ENCODE measurements at regions not wholly inside any gene's neighbourhood (a gene's known extent, or its start where the extent isn't known, plus 50 kb on each side); places are given as distances from the start of the nearest gene placed in this dataset.
"Not testable (repeated sequence)": the region's sequence is repeated elsewhere in the genome, so short reads cannot be mapped to it uniquely, and the experiment has no call there.

DNA sequence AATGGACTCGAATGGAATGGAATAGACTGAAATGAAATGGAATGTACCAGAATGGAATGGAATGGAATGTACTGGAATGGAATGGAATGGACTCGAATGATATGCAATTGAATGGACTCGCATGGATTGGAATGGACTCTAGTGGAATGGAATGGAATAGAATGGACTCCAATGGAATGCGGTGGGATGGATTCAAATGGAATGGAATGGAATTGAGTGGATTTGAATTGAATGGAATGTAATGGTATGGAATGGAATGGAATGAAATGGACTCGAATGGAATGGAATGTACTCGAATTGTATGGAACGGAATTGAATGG lies 99.6 kb upstream of the FBXO28 start:
- Histone ChIP-seq H3K4me1 (ENCODE audit: control insufficient read depth, insufficient read depth, low read depth, low read length) (no peaks in the 10 kb centered on the region), H3K79me1 (replicated peaks; ENCODE audit: low read length, poor library complexity, severe bottlenecking) (no peaks in the 10 kb centered on the region), H3K4ac (ENCODE audit: low read depth in 1 of 2, low read length in 2 of 2) (no peak overlapping the region), H3K9ac (ENCODE audit: low read length) (no peak overlapping the region), H4K91ac (ENCODE audit: low read length) (no peak overlapping the region), H3K23ac (ENCODE audit: low read length in 2 of 2) (no peak overlapping the region), H3K4me2 (ENCODE audit: low read length, poor library complexity, severe bottlenecking) (no peak overlapping the region), H3K18ac (ENCODE audit: low read depth in 1 of 2, low read length in 2 of 2) (no peak overlapping the region), H3K9me3 (ENCODE audit: control insufficient read depth, low read length) (peaks cover 33% of the 10 kb centered on the region), H2AFZ (ENCODE audit: low read depth, low read length) (no peak overlapping the region), H3K27ac (ENCODE audit: low read length, poor library complexity, severe bottlenecking) (no peak overlapping the region), H3K36me3 (ENCODE audit: control insufficient read depth in 1 of 2, insufficient read depth in 2 of 2, low read depth in 1 of 2, low read length in 2 of 2) (no peaks in the 10 kb centered on the region), H2BK5ac (ENCODE audit: low read depth, low read length, poor library complexity, severe bottlenecking) (no peak overlapping the region), H2BK120ac (ENCODE audit: low read depth, low read length) (no peak overlapping the region), H2AK5ac (ENCODE audit: low read length, severe bottlenecking) (no peak overlapping the region), H3K14ac (ENCODE audit: low read length in 2 of 2) (no peak overlapping the region), H3K27me3 (ENCODE audit: control insufficient read depth in 1 of 2, insufficient read depth in 1 of 2, low read length in 2 of 2) (no peaks in the 10 kb centered on the region), H2BK15ac (ENCODE audit: low read depth, poor library complexity, severe bottlenecking) (no peak overlapping the region), H4K8ac (ENCODE audit: low read length) (no peak overlapping the region), H2BK12ac (ENCODE audit: low read length in 2 of 2) (no peak overlapping the region), H3K4me3 (ENCODE audit: insufficient read depth in 1 of 2, low read depth in 1 of 2, low read length in 2 of 2) (no peak overlapping the region)
- peak; percentile 2 for DNase-seq
- WGBS, result 90% methylated on average over 7 of the region's 7 CpGs

DNA sequence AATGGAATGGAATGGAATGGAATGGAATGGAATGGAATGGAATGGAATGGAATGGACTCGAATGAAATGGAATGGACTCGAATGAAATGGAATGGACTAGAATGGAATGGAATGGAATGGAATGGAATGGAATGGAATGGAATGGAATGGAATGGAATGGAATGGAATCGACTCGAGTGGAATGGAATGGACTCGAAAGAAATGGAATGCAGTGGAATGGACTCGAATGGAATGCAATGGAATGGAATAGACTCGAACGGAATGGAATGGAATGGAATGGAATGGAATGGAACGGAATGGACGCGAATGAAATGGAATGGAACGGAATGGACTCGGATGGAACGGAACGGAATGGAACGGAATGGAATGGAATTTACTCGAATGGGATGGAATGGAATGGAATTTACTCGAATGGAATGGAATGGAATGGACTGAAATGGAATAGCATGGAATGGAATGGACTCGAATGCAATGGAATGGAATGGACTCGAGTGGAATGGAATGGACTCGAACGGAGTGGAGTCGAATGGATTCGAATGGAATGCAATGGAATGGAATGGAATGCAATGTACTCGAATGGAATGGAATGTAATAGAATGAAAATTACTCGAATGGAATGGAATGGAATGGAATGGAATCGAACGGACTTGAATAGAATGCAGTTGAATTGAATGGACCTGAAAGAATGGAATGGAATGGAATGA lies 100.1 kb upstream of the FBXO28 start:
- not testable (repeated sequence) for H3K4ac ChIP-seq (ENCODE audit: low read depth in 1 of 2, low read length in 2 of 2); H3K27me3 ChIP-seq (ENCODE audit: control insufficient read depth in 1 of 2, insufficient read depth in 1 of 2, low read length in 2 of 2); H2BK15ac ChIP-seq (ENCODE audit: low read depth, poor library complexity, severe bottlenecking); H3K9ac ChIP-seq (ENCODE audit: low read length); H4K8ac ChIP-seq (ENCODE audit: low read length); H3K4me1 ChIP-seq (ENCODE audit: control insufficient read depth, insufficient read depth, low read depth, low read length); DNase-seq; H3K36me3 ChIP-seq (ENCODE audit: control insufficient read depth in 1 of 2, insufficient read depth in 2 of 2, low read depth in 1 of 2, low read length in 2 of 2); H2BK12ac ChIP-seq (ENCODE audit: low read length in 2 of 2); H2BK120ac ChIP-seq (ENCODE audit: low read depth, low read length); H4K91ac ChIP-seq (ENCODE audit: low read length); H3K14ac ChIP-seq (ENCODE audit: low read length in 2 of 2); H2BK5ac ChIP-seq (ENCODE audit: low read depth, low read length, poor library complexity, severe bottlenecking); H2AFZ ChIP-seq (ENCODE audit: low read depth, low read length); H2AK5ac ChIP-seq (ENCODE audit: low read length, severe bottlenecking); H3K23ac ChIP-seq (ENCODE audit: low read length in 2 of 2); H3K27ac ChIP-seq (ENCODE audit: low read length, poor library complexity, severe bottlenecking); H3K4me3 ChIP-seq (ENCODE audit: insufficient read depth in 1 of 2, low read depth in 1 of 2, low read length in 2 of 2); H3K4me2 ChIP-seq (ENCODE audit: low read length, poor library complexity, severe bottlenecking); H3K18ac ChIP-seq (ENCODE audit: low read depth in 1 of 2, low read length in 2 of 2); H3K79me1 ChIP-seq (replicated peaks; ENCODE audit: low read length, poor library complexity, severe bottlenecking)
- WGBS, result 87% methylated on average over 28 of the region's 28 CpGs
- H3K9me3 ChIP-seq (ENCODE audit: control insufficient read depth, low read length), result peaks cover 34% of the 10 kb centered on the region

DNA sequence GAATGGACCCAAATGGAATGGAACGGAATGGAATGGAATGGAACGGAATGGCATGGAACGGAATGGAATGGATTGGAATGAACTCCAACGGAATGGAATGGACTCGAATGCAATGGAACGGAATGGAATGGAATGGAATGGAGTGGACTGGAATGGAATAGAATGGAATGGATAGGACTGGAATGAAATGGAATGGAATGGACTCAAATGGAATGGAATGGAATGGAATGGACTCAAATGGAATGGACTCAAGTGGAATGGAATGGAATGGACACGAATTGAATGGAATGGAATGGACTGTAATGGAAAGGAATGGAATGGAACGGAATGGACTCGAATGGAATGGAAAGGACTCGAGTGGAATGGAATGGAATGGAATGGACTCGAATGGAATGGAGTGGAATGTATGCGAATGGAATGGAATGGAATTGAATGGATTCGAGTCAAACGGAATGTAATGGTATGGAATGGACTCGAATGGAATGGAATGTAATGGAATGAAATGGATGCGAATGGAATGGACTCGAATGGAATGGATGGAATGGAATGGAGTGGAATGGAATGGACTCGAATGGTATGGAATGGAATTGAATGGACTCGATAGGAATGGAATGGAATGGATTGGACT lies 101.0 kb upstream of the FBXO28 start:
- H3K4ac ChIP-seq (ENCODE audit: low read depth in 1 of 2, low read length in 2 of 2); H3K36me3 ChIP-seq (ENCODE audit: control insufficient read depth in 1 of 2, insufficient read depth in 2 of 2, low read depth in 1 of 2, low read length in 2 of 2); H2BK12ac ChIP-seq (ENCODE audit: low read length in 2 of 2); H4K8ac ChIP-seq (ENCODE audit: low read length); H2BK5ac ChIP-seq (ENCODE audit: low read depth, low read length, poor library complexity, severe bottlenecking); H2AFZ ChIP-seq (ENCODE audit: low read depth, low read length); H3K18ac ChIP-seq (ENCODE audit: low read depth in 1 of 2, low read length in 2 of 2); H3K4me1 ChIP-seq (ENCODE audit: control insufficient read depth, insufficient read depth, low read depth, low read length); H3K23ac ChIP-seq (ENCODE audit: low read length in 2 of 2); H3K9ac ChIP-seq (ENCODE audit: low read length); H3K4me2 ChIP-seq (ENCODE audit: low read length, poor library complexity, severe bottlenecking); H3K79me1 ChIP-seq (replicated peaks; ENCODE audit: low read length, poor library complexity, severe bottlenecking); H3K27ac ChIP-seq (ENCODE audit: low read length, poor library complexity, severe bottlenecking); H2AK5ac ChIP-seq (ENCODE audit: low read length, severe bottlenecking); H2BK120ac ChIP-seq (ENCODE audit: low read depth, low read length); H3K27me3 ChIP-seq (ENCODE audit: control insufficient read depth in 1 of 2, insufficient read depth in 1 of 2, low read length in 2 of 2); H3K14ac ChIP-seq (ENCODE audit: low read length in 2 of 2); H4K91ac ChIP-seq (ENCODE audit: low read length); H2BK15ac ChIP-seq (ENCODE audit: low read depth, poor library complexity, severe bottlenecking): not testable (repeated sequence)
- WGBS, result 92% methylated on average over 19 of the region's 19 CpGs
- peaks cover 36% of the 10 kb centered on the region for H3K9me3 ChIP-seq (ENCODE audit: control insufficient read depth, low read length)
- peak; percentile 5 for DNase-seq
- peak overlapping the region in 1 of 2 experiments; percentile 2 for H3K4me3 ChIP-seq (ENCODE audit: insufficient read depth in 1 of 2, low read depth in 1 of 2, low read length in 2 of 2)

DNA sequence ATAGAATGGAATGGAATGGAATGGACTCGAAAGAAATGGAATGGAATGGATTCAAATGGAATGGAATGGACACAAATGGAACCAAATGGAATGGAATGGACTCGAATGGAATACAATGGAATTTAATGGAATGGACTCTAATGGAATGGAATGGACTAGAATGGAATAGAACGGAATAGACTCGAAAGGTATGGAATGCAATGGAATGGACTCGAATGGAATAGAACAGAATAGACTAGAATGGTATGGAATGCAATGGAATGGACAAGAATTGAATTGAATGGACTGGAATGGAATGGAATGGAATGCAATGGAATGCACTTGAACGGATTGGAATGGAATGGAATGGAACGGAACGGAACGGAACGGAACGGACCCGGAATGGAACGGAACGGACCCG lies 101.7 kb upstream of the FBXO28 start:
- not testable (repeated sequence) for H3K4me2 ChIP-seq (ENCODE audit: low read length, poor library complexity, severe bottlenecking); H2BK120ac ChIP-seq (ENCODE audit: low read depth, low read length); H3K4ac ChIP-seq (ENCODE audit: low read depth in 1 of 2, low read length in 2 of 2); H3K18ac ChIP-seq (ENCODE audit: low read depth in 1 of 2, low read length in 2 of 2); H2AK5ac ChIP-seq (ENCODE audit: low read length, severe bottlenecking); H3K36me3 ChIP-seq (ENCODE audit: control insufficient read depth in 1 of 2, insufficient read depth in 2 of 2, low read depth in 1 of 2, low read length in 2 of 2); H4K8ac ChIP-seq (ENCODE audit: low read length); H3K14ac ChIP-seq (ENCODE audit: low read length in 2 of 2); H2BK15ac ChIP-seq (ENCODE audit: low read depth, poor library complexity, severe bottlenecking); H4K91ac ChIP-seq (ENCODE audit: low read length); H3K27me3 ChIP-seq (ENCODE audit: control insufficient read depth in 1 of 2, insufficient read depth in 1 of 2, low read length in 2 of 2); H3K27ac ChIP-seq (ENCODE audit: low read length, poor library complexity, severe bottlenecking); H3K23ac ChIP-seq (ENCODE audit: low read length in 2 of 2); H2BK5ac ChIP-seq (ENCODE audit: low read depth, low read length, poor library complexity, severe bottlenecking); H3K9ac ChIP-seq (ENCODE audit: low read length); H3K79me1 ChIP-seq (replicated peaks; ENCODE audit: low read length, poor library complexity, severe bottlenecking); DNase-seq; H2AFZ ChIP-seq (ENCODE audit: low read depth, low read length); H3K4me1 ChIP-seq (ENCODE audit: control insufficient read depth, insufficient read depth, low read depth, low read length); H2BK12ac ChIP-seq (ENCODE audit: low read length in 2 of 2)
- H3K9me3 ChIP-seq (ENCODE audit: control insufficient read depth, low read length), result peaks cover 36% of the 10 kb centered on the region
- 85% methylated on average over 15 of the region's 15 CpGs for WGBS
- H3K4me3 ChIP-seq (ENCODE audit: insufficient read depth in 1 of 2, low read depth in 1 of 2, low read length in 2 of 2), result peak overlapping the region in 1 of 2 experiments; percentile 2

Data from mesenchymal stem cell (in vitro differentiated cells and primary cell).